Liver (tissue), 8 donors: ENCODE measurements at regions not wholly inside any gene's neighbourhood (a gene's known extent, or its start where the extent isn't known, plus 50 kb on each side); places are given as distances from the start of the nearest gene placed in this dataset.

Experiments used
- DNase-seq: peaks from one replicate; pipeline ENCODE4 v3.0.0-alpha.2; 2017; ENCODE audit warnings: low spot score
- H3K27ac ChIP-seq, 2 donors: one replicate each; pipeline ENCODE4 v1.7.0; 2013; ENCODE audit warnings: inconsistent platforms in 2 of 2, low read length in 2 of 2, control low read depth in 1 of 2, low read depth in 1 of 2, mild to moderate bottlenecking in 1 of 2
- H3K27me3 ChIP-seq, 4 donors: one replicate each; pipeline versions ENCODE4 v1.6.1 to v1.7.0; 2013; ENCODE audit warnings: low read length in 3 of 4, inconsistent platforms in 1 of 4, mild to moderate bottlenecking in 1 of 4, moderate library complexity in 1 of 4; ENCODE audit not compliant: control insufficient read depth in 4 of 4, insufficient read depth in 4 of 4
- H3K36me3 ChIP-seq, 4 donors: one replicate each; pipeline versions ENCODE4 v1.6.1 to v1.7.0; 2013; ENCODE audit warnings: low read length in 3 of 4, mild to moderate bottlenecking in 3 of 4, low read depth in 1 of 4, moderate library complexity in 1 of 4; ENCODE audit not compliant: control insufficient read depth in 4 of 4, insufficient read depth in 3 of 4
- H3K4me1 ChIP-seq, 4 donors: one replicate each; pipeline versions ENCODE4 v1.6.1 to v1.7.0; 2013; ENCODE audit warnings: low read length in 3 of 4, mild to moderate bottlenecking in 3 of 4, moderate library complexity in 1 of 4; ENCODE audit not compliant: control insufficient read depth in 4 of 4, insufficient read depth in 4 of 4
- H3K4me3 ChIP-seq, 3 donors: one replicate each; pipeline versions ENCODE4 v1.6.1 to v1.7.0; 2013; ENCODE audit warnings: low read length in 3 of 3, control low read depth in 1 of 3, low read depth in 1 of 3, mild to moderate bottlenecking in 1 of 3
- H3K9ac ChIP-seq, 2 donors: one replicate each; pipeline ENCODE4 v1.7.0; 2013; ENCODE audit warnings: low read length in 2 of 2, mild to moderate bottlenecking in 2 of 2, moderate library complexity in 2 of 2, control low read depth in 1 of 2, low read depth in 1 of 2
- H3K9me3 ChIP-seq, 4 donors: one replicate each; pipeline versions ENCODE4 v1.6.1 to v1.7.0; 2013; ENCODE audit warnings: low read length in 3 of 4; ENCODE audit not compliant: control insufficient read depth in 4 of 4
- ATF3 ChIP-seq: IDR thresholded peaks from 2 replicates; pipeline ENCODE4 v1.6.1; 2016; ENCODE audit warnings: antibody characterized with exemption
- CTCF ChIP-seq: fragments of 150-350 bp; IDR thresholded peaks from 2 replicates; pipeline ENCODE4 v1.5.1; 2017; ENCODE audit warnings: improper control_type of control experiment, low read depth, low read length; ENCODE audit not compliant: missing input control
- FOXA2 ChIP-seq: IDR thresholded peaks from 2 replicates; pipeline ENCODE4 v1.6.1; 2016; ENCODE audit warnings: antibody characterized with exemption
- GABPA ChIP-seq, 2 donors: IDR thresholded peaks in 1 of 2; conservative IDR thresholded peaks in 1 of 2; 2 replicates each; pipeline ENCODE4 v1.6.1; 2016; ENCODE audit warnings: antibody characterized with exemption in 2 of 2, mild to moderate bottlenecking in 1 of 2, moderate library complexity in 1 of 2
- HNF4A ChIP-seq, 2 donors: conservative IDR thresholded peaks; 2 replicates each; pipeline ENCODE4 v1.6.1; 2016; ENCODE audit warnings: antibody characterized with exemption in 2 of 2, mild to moderate bottlenecking in 2 of 2
- HNF4G ChIP-seq: IDR thresholded peaks from 2 replicates; pipeline ENCODE4 v1.6.1; 2016; ENCODE audit warnings: antibody characterized with exemption
- JUND ChIP-seq, 2 donors: IDR thresholded peaks; 2 replicates each; pipeline ENCODE4 v1.6.1; 2016; ENCODE audit warnings: antibody characterized with exemption in 2 of 2
- NR2F2 ChIP-seq: IDR thresholded peaks from 2 replicates; pipeline ENCODE4 v1.6.1; 2016; ENCODE audit warnings: antibody characterized with exemption
- RAD21 ChIP-seq, 2 donors: IDR thresholded peaks; 2 replicates each; pipeline ENCODE4 v1.6.1; 2016; ENCODE audit warnings: antibody characterized with exemption in 2 of 2, mild to moderate bottlenecking in 2 of 2
- REST ChIP-seq: IDR thresholded peaks from 2 replicates; pipeline ENCODE4 v1.6.1; 2016; ENCODE audit warnings: antibody characterized with exemption, mild to moderate bottlenecking
- RXRA ChIP-seq, 2 donors: IDR thresholded peaks; 2 replicates each; pipeline ENCODE4 v1.6.1; 2017 to 2018; ENCODE audit warnings: antibody characterized with exemption in 2 of 2, mild to moderate bottlenecking in 1 of 2
- SP1 ChIP-seq: IDR thresholded peaks from 2 replicates; pipeline ENCODE4 v1.6.1; 2018; ENCODE audit warnings: antibody characterized with exemption, mild to moderate bottlenecking
- TAF1 ChIP-seq: conservative IDR thresholded peaks from 2 replicates; pipeline ENCODE4 v1.6.1; 2016; ENCODE audit warnings: antibody characterized with exemption, mild to moderate bottlenecking
- ZBTB33 ChIP-seq: IDR thresholded peaks from 2 replicates; pipeline ENCODE4 v1.6.1; 2016; ENCODE audit warnings: antibody characterized with exemption
- WGBS: extraction: QIAGEN DNeasy Blood & Tissue Kit; methylation state at CpG from one replicate; pipeline ENCODE4 v1.1.7; 2013; 5-methylcytosine and 5-hydroxymethylcytosine counted together
- donor health status: healthy.
- donor health status: healthy.
- donor health status: healthy.
- donor health status: healthy.
- donor health status: healthy.

GRCh38 chr2:240258685-240259084 lies 118.2 kb upstream of the OTOS start:
- Histone ChIP-seq H3K4me1 (no peaks in the 10 kb centered on the region), H3K9me3 (peaks cover 0 to 5% (median 0%) of the 10 kb centered on the region in 4 donors), H3K27me3 (no peaks in the 10 kb centered on the region), H3K9ac (no peak overlapping the region), H3K4me3 (no peak overlapping the region), H3K36me3 (no peaks in the 10 kb centered on the region), H3K27ac (peak overlapping the region; percentile 64 to 68)
- DNase-seq: no peak
- WGBS: 91% methylated on average over 10 of the region's 10 CpGs
- no peak for TF ChIP-seq TAF1

GRCh38 chr2:240259201-240259923 lies 118.9 kb upstream of the OTOS start:
- no peak for DNase-seq
- no peak overlapping the region for H3K4me3 ChIP-seq
- WGBS: 80% methylated on average over 17 of the region's 17 CpGs
- TF ChIP-seq RXRA (IDR thresholded peaks at IDR 0.05): peak; percentile 67 to 71
- TF ChIP-seq NR2F2: peak; percentile 82
- TF ChIP-seq FOXA2: no peak
- TF ChIP-seq ATF3: no peak
- TF ChIP-seq RAD21 (IDR thresholded peaks at IDR 0.05): peak in 1 of 2 donors; percentile 30
- TF ChIP-seq SP1: peak; percentile 46
- TF ChIP-seq CTCF: peak; percentile 9
- TF ChIP-seq JUND (IDR thresholded peaks at IDR 0.05): no peak
- TF ChIP-seq ZBTB33: no peak
- H3K9me3 ChIP-seq: peaks cover 0 to 5% (median 0%) of the 10 kb centered on the region in 4 donors
- H3K9ac ChIP-seq: no peak overlapping the region
- H3K4me1 ChIP-seq: no peaks in the 10 kb centered on the region
- H3K36me3 ChIP-seq: no peaks in the 10 kb centered on the region
- H3K27me3 ChIP-seq: no peaks in the 10 kb centered on the region
- peak overlapping the region; percentile 64 to 68 for H3K27ac ChIP-seq

- Histone ChIP-seq H3K27me3 (no peaks in the 10 kb centered on the region), H3K27ac (peak overlapping the region; percentile 64 to 68), H3K4me3 (no peak overlapping the region), H3K36me3 (no peaks in the 10 kb centered on the region), H3K4me1 (no peaks in the 10 kb centered on the region), H3K9me3 (peaks cover 0 to 5% (median 0%) of the 10 kb centered on the region in 4 donors), H3K9ac (no peak overlapping the region)
- no peak for DNase-seq
- 74% methylated on average over 7 of the region's 7 CpGs for WGBS
- TF ChIP-seq RAD21 (IDR thresholded peaks at IDR 0.05) (no peak), FOXA2 (no peak), NR2F2 (no peak), REST (no peak), GABPA (IDR thresholded peaks at IDR 0.05 in 1 of 2, conservative IDR thresholded peaks at IDR 0.05 in 1 of 2) (no peak), HNF4G (no peak), HNF4A (conservative IDR thresholded peaks at IDR 0.05) (no peak), SP1 (no peak), ZBTB33 (no peak)
Measured at GRCh38 chr2:240259924-240260529, 119.6 kb upstream of the OTOS start.
